ENCODE measurements at regions not wholly inside any gene's neighbourhood (a gene's known extent, or its start where the extent isn't known, plus 50 kb on each side); places are given as distances from the start of the nearest gene placed in this dataset.

- DNase-seq = no peak
These were observed 742.2 kb downstream of the VRK1 start for GRCh38 chr14:97539411-97539795.

- DNase-seq = no peak
These were observed 742.7 kb downstream of the VRK1 start for GRCh38 chr14:97539884-97540283.

GRCh38 chr14:97543221-97543620, 746.0 kb downstream of the VRK1 start:
- DNase-seq = no peak

GRCh38 chr14:97543816-97544215, 746.6 kb downstream of the VRK1 start:
- no peak for DNase-seq

GRCh38 chr14:97544571-97544970, 747.4 kb downstream of the VRK1 start:
- DNase-seq = no peak

- no peak for DNase-seq
These were observed 749.5 kb downstream of the VRK1 start for GRCh38 chr14:97546491-97547230.

GRCh38 chr14:97550463-97550862, 753.3 kb downstream of the VRK1 start:
- DNase-seq = no peak

GRCh38 chr14:97554597-97554996, 757.4 kb downstream of the VRK1 start:
- no peak for DNase-seq

- no peak for DNase-seq
These were observed 767.2 kb downstream of the VRK1 start for GRCh38 chr14:97564334-97564733.

- no peak for DNase-seq
These were observed 774.0 kb downstream of the VRK1 start for GRCh38 chr14:97571201-97571600.

- DNase-seq = no peak
These were observed 774.8 kb downstream of the VRK1 start for GRCh38 chr14:97571866-97572555.

GRCh38 chr14:97572583-97573458, 775.6 kb downstream of the VRK1 start:
- DNase-seq = no peak

- DNase-seq = no peak
These were observed 778.5 kb downstream of the VRK1 start for GRCh38 chr14:97575677-97576076.

- DNase-seq = no peak
These were observed 781.9 kb downstream of the VRK1 start for GRCh38 chr14:97578982-97579548.

GRCh38 chr14:97581016-97581415, 783.8 kb downstream of the VRK1 start:
- DNase-seq = no peak

- DNase-seq = no peak
These were observed 784.8 kb downstream of the VRK1 start for GRCh38 chr14:97582022-97582421.

- no peak for DNase-seq
These were observed 787.3 kb downstream of the VRK1 start for GRCh38 chr14:97584528-97584927.

- no peak for DNase-seq
These were observed 795.3 kb downstream of the VRK1 start for GRCh38 chr14:97592341-97592980.

GRCh38 chr14:97594306-97594705, 797.1 kb downstream of the VRK1 start:
- DNase-seq = no peak

- peak; percentile 67 for DNase-seq
These were observed 805.4 kb downstream of the VRK1 start for GRCh38 chr14:97602438-97603117.

GRCh38 chr14:97603201-97603600, 806.0 kb downstream of the VRK1 start:
- DNase-seq = peak; percentile 41

GRCh38 chr14:97604731-97605130, 807.5 kb downstream of the VRK1 start:
- no peak for DNase-seq
